GM23338 (cell line): ENCODE measurements at regions not wholly inside any gene's neighbourhood (a gene's known extent, or its start where the extent isn't known, plus 50 kb on each side); places are given as distances from the start of the nearest gene placed in this dataset.

Experiments used
- CTCF ChIP-seq, 2 experiments: fragments of 200-600 bp in 1 of 2; sonication (generic) in 1 of 2; conservative IDR thresholded peaks; 2 replicates each; pipeline versions ENCODE4 v1.5.1 to v1.6.1; 2016 to 2017; ENCODE audit warnings: antibody characterized with exemption in 2 of 2, low read depth in 2 of 2, mild to moderate bottlenecking in 2 of 2, moderate library complexity in 1 of 2
- ETS1 ChIP-seq: IDR thresholded peaks from 2 replicates; pipeline ENCODE4 v1.6.1; 2016; ENCODE audit warnings: antibody characterized with exemption
- POLR2AphosphoS5 ChIP-seq: IDR thresholded peaks from 2 replicates; pipeline ENCODE4 v1.6.1; 2016; ENCODE audit warnings: antibody characterized with exemption, low read depth
- TF ChIP-seq, protein P1 (sequence below): IDR thresholded peaks from one replicate; pipeline ENCODE4 v1.6.1; 2018; ENCODE audit warnings: antibody characterized with exemption; ENCODE audit not compliant: unreplicated experiment

DNA sequence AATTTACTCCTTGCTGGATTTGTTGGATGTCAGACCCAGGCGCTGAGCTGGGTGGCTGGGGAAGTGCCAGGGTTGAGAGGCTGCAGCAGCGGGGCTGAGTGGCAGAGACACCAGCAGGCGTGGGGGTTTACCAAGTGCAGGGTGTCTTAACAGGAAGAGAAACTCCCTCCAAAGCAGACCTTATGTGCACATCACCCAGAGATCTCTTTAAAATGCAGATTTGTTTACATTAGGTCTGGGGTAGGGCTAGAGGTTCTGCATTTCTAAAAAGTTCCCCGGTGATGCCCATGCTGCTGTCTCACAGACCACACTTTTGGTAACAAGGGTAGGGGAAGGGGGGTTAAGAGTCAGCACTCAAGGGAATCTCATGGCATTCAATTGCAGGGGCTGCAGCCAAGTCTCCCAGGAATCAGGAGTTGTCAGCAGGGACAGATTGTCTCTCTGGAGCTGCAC, 80.7 kb upstream of the OLFM4 start:
- TF ChIP-seq, protein P1, sequence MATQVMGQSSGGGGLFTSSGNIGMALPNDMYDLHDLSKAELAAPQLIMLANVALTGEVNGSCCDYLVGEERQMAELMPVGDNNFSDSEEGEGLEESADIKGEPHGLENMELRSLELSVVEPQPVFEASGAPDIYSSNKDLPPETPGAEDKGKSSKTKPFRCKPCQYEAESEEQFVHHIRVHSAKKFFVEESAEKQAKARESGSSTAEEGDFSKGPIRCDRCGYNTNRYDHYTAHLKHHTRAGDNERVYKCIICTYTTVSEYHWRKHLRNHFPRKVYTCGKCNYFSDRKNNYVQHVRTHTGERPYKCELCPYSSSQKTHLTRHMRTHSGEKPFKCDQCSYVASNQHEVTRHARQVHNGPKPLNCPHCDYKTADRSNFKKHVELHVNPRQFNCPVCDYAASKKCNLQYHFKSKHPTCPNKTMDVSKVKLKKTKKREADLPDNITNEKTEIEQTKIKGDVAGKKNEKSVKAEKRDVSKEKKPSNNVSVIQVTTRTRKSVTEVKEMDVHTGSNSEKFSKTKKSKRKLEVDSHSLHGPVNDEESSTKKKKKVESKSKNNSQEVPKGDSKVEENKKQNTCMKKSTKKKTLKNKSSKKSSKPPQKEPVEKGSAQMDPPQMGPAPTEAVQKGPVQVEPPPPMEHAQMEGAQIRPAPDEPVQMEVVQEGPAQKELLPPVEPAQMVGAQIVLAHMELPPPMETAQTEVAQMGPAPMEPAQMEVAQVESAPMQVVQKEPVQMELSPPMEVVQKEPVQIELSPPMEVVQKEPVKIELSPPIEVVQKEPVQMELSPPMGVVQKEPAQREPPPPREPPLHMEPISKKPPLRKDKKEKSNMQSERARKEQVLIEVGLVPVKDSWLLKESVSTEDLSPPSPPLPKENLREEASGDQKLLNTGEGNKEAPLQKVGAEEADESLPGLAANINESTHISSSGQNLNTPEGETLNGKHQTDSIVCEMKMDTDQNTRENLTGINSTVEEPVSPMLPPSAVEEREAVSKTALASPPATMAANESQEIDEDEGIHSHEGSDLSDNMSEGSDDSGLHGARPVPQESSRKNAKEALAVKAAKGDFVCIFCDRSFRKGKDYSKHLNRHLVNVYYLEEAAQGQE: no peak
- TF ChIP-seq POLR2AphosphoS5 (no peak), CTCF (conservative IDR thresholded peaks at IDR 0.05; ENCODE audit: low read depth in 2 of 2) (no peak), ETS1 (no peak)
